ENCODE measurements at regions not wholly inside any gene's neighbourhood (a gene's known extent, or its start where the extent isn't known, plus 50 kb on each side); places are given as distances from the start of the nearest gene placed in this dataset.

DNA sequence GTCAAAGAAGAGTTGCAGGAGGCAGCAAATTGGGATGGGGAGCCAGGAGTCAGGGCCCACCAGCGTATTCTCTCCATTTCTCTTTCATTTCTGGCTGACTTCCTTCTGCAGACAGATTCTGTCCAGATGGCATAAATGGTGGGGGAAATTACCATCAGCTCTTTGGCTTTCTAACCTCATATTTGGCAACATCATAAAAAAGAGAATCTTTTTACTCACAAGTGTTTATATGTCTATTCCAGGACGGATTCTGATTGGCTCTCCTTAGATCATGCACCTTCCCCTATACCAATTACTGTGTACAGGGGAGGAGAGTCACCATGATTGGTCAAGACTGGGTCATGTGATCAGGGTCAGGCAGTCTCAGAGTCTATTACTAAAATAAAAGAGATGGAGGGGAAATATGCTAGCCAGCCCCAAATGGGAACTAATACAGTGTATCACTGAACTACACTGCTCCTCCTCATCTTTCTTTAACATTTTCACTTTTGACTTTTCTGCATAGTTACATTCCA, 537.1 kb upstream of the EEF2KMT start:
- TF ChIP-seq CTCF (IDR thresholded peaks at IDR 0.05; ENCODE audit: low read depth, low read length) (no peak), EZH2phosphoT487 (IDR thresholded peaks at IDR 0.05; ENCODE audit: low read depth) (no peak)
